Breast epithelium (tissue), 4 donors: ENCODE measurements at regions not wholly inside any gene's neighbourhood (a gene's known extent, or its start where the extent isn't known, plus 50 kb on each side); places are given as distances from the start of the nearest gene placed in this dataset.

Experiments used
- DNase-seq, 2 donors: peaks; one replicate each; pipeline ENCODE4 v3.0.0-alpha.2; 2019; ENCODE audit warnings: low spot score in 2 of 2
- H3K27ac ChIP-seq, 2 donors: fragments of 200-600 bp; sonication (generic) in 1 of 2; one replicate each; pipeline ENCODE4 v1.5.1; 2016 to 2019; ENCODE audit warnings: mild to moderate bottlenecking in 1 of 2
- H3K27me3 ChIP-seq, 2 donors: fragments of 200-600 bp; sonication (generic) in 1 of 2; one replicate each; pipeline versions ENCODE4 v1.5.1 to v1.6.0; 2017 to 2019; ENCODE audit warnings: control low read depth in 1 of 2, mild to moderate bottlenecking in 1 of 2
- H3K36me3 ChIP-seq: fragments of 200-600 bp; one replicate; pipeline ENCODE4 v1.5.1; 2019
- H3K4me1 ChIP-seq, 2 donors: fragments of 200-600 bp; sonication (generic); one replicate each; pipeline ENCODE4 v1.5.1; 2016 to 2019; ENCODE audit warnings: control low read depth in 1 of 2
- H3K4me3 ChIP-seq, 3 donors: fragments of 200-600 bp; sonication (generic); 1 replicate in 2 of 3; 2 replicates in 1 of 3; pipeline ENCODE4 v1.5.1; 2016 to 2019; ENCODE audit warnings: mild to moderate bottlenecking in 3 of 3, moderate library complexity in 2 of 3
- H3K9me3 ChIP-seq, 2 donors: fragments of 200-600 bp; sonication (generic) in 1 of 2; one replicate each; pipeline ENCODE4 v1.5.1; 2016 to 2019; ENCODE audit warnings: control low read depth in 1 of 2
- CTCF ChIP-seq, 3 donors: fragments of 450-650 bp; IDR thresholded peaks; one replicate each; pipeline ENCODE4 v1.5.1; 2016 to 2017; ENCODE audit warnings: antibody characterized with exemption in 3 of 3, mild to moderate bottlenecking in 3 of 3, moderate library complexity in 3 of 3
- POLR2A ChIP-seq: fragments of 450-650 bp; IDR thresholded peaks from one replicate; pipeline ENCODE4 v1.6.1; 2016; ENCODE audit warnings: antibody characterized with exemption, mild to moderate bottlenecking, moderate library complexity
- POLR2AphosphoS5 ChIP-seq, 3 donors: sonication (generic); formaldehyde crosslinking; IDR thresholded peaks; one replicate each; pipeline ENCODE4 v1.6.1; 2017; ENCODE audit warnings: antibody characterized with exemption in 3 of 3
- intact Hi-C: fragments of 100-400 bp; cut with DNase I; formaldehyde crosslinking; loops from one replicate; pipeline ENCODE4 v1.15.1; 2023; ENCODE audit warnings: low total_unique reads

GRCh38 chr1:47675047-47675675 lies 237.3 kb downstream of the FOXD2 start:
- H3K4me1 ChIP-seq = no peaks in the 10 kb centered on the region
- intact Hi-C loops = no loop called here
- peaks cover 0 to 3% of the 10 kb centered on the region in 2 donors for H3K27me3 ChIP-seq
- no peak for DNase-seq
- H3K27ac ChIP-seq = no peak overlapping the region
- H3K4me3 ChIP-seq = no peak overlapping the region
- H3K36me3 ChIP-seq = no peaks in the 10 kb centered on the region
- peaks cover 0 to 10% of the 10 kb centered on the region in 2 donors for H3K9me3 ChIP-seq
- no peak for TF ChIP-seq CTCF (IDR thresholded peaks at IDR 0.05)
- TF ChIP-seq POLR2A = no peak
- no peak for TF ChIP-seq POLR2AphosphoS5 (IDR thresholded peaks at IDR 0.05)

DNA sequence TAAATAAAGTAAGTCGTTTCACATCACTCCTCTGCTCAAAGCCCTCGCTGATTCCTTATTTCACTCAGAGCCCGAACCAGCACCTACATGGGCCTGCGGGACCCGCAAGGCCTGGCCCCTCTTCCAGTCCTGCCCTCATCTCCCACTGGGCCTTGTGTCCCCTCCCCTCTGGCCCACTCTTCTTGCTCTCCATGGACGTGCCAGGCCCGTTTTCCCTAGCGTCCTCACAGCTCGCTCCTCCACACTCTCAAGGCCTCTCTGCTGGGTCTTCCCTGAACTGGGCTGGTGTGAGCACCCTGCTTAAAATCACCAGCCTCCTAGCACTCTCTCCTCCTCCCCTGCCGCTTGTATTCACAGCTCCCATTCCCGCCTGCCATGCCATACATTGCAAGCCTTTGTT lies 237.9 kb downstream of the FOXD2 start:
- intact Hi-C loops = no loop called here
- Histone ChIP-seq H3K27me3 (peaks cover 0 to 3% of the 10 kb centered on the region in 2 donors), H3K36me3 (no peaks in the 10 kb centered on the region), H3K9me3 (peaks cover 0 to 10% of the 10 kb centered on the region in 2 donors), H3K4me1 (no peaks in the 10 kb centered on the region), H3K27ac (no peak overlapping the region), H3K4me3 (no peak overlapping the region)
- TF ChIP-seq CTCF (IDR thresholded peaks at IDR 0.05) (no peak), POLR2AphosphoS5 (IDR thresholded peaks at IDR 0.05) (no peak), POLR2A (no peak)
- DNase-seq = no peak

DNA sequence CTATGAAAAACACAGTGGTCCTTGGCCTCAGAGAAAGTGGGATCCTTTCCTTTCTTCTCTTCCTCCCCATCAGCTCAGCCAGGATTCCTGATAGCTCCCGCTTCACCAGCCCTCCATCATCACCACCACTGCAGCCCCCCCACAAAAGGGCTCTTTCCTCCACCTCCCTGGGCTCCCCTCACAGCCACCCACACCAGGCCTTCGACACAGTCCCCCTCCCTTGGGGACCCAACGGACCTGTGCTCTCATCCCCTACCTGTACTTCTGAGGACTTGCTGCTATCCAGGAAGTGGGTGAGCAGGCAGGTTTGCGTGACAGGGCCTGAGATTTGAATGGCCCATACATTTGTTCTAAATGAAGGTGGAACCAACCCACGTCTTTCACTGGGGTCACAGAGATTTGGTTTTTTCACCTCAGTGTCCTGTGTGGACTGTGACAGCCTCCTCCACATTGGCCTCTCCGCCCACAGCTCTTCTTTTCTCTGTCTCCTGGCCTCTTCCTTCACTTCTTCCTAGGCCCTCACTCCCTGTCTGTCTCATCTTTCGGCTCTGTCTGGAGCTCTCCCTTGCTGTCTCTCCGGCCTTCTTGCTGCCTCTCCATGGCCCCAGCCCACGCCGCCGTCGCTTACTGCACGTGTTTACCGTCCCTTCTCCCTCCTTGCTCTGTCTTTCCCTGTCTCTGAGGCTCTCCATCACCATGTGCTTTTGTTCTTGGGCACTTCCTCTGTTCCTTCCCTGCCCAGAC lies 238.6 kb downstream of the FOXD2 start:
- Histone ChIP-seq H3K4me3 (no peak overlapping the region), H3K27ac (no peak overlapping the region), H3K36me3 (no peaks in the 10 kb centered on the region), H3K9me3 (peaks cover 0 to 8% of the 10 kb centered on the region in 2 donors), H3K27me3 (no peaks in the 10 kb centered on the region), H3K4me1 (no peaks in the 10 kb centered on the region)
- intact Hi-C loops = no loop called here
- DNase-seq = no peak
- TF ChIP-seq CTCF (IDR thresholded peaks at IDR 0.05) (no peak), POLR2AphosphoS5 (IDR thresholded peaks at IDR 0.05) (no peak), POLR2A (no peak)

DNA sequence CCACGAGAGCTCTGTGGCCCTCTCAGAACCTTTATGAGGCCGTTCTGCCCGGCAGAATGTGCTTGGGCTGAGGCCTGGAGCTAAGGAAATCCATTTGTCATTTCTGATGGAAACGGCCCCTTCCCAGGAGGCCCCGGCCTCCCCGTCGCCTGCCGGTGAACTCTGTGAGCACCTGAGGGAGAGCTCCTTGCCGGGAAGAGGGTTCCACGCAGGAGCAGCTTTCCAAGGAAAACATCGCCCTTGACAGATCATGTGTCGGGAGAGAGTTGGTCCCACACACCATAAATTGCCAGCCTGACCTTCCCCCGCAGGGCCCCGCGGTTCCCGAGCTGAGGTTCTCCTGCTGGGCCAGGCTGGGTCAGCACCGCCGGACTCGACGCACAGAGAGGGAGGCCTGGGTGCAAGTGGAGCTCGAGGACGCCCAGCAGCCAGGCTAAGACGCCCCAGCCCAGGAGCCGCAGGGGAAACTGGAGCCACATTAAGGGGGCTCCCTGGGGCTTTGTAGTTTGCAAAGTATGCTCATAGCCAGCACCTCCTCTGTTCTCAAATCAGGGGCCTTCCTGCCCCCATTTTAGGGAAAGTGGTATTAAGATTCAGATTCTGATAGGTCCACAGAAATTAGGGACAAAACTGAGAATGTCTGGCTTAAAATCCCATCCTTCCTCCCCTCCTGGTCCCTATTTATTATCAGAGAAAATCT lies 239.5 kb downstream of the FOXD2 start:
- no peak for DNase-seq
- H3K36me3 ChIP-seq = no peaks in the 10 kb centered on the region
- TF ChIP-seq CTCF (IDR thresholded peaks at IDR 0.05) = no peak
- TF ChIP-seq POLR2A = no peak
- TF ChIP-seq POLR2AphosphoS5 (IDR thresholded peaks at IDR 0.05) = no peak
- no peak overlapping the region for H3K4me3 ChIP-seq
- no peak overlapping the region for H3K27ac ChIP-seq
- H3K4me1 ChIP-seq = no peaks in the 10 kb centered on the region
- intact Hi-C loops = no loop called here
- H3K9me3 ChIP-seq = peaks cover 0 to 6% of the 10 kb centered on the region in 2 donors
- H3K27me3 ChIP-seq = no peaks in the 10 kb centered on the region
